HG02763 (cell line): ENCODE measurements at regions not wholly inside any gene's neighbourhood (a gene's known extent, or its start where the extent isn't known, plus 50 kb on each side); places are given as distances from the start of the nearest gene placed in this dataset.

Experiments
- ATAC-seq: cut with Tn5 transposase; IDR thresholded peaks from one replicate; pipeline ENCODE4 v1.9.1; 2021; ENCODE audit warnings: mild to moderate bottlenecking, moderate library complexity; ENCODE audit not compliant: unreplicated experiment

DNA sequence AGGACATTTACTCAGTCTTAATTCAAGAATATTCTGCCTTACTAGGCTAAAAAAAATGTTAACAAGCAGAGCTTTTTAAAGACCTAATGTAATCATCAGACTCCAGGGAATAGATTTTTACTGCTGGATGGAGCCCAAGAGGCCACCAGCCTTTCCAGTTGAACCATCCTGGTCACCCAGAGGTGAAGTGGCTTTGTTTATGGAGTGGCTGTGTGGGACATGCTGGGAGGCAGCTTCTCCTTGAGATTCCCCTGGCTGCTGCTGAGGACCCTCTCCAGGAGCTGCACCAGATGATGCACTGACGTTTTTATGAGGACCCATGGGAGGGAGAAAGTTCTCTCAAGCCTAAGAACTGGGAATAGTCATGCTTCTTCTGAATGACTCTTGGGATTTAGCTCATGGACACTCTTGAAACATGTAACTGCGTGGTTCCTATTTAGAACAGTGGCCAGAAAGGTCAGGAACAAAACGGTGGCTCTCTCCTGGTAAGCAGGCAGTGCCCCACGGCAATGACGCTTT, 205.9 kb upstream of the MIR17HG start:
- ATAC-seq: no peak

DNA sequence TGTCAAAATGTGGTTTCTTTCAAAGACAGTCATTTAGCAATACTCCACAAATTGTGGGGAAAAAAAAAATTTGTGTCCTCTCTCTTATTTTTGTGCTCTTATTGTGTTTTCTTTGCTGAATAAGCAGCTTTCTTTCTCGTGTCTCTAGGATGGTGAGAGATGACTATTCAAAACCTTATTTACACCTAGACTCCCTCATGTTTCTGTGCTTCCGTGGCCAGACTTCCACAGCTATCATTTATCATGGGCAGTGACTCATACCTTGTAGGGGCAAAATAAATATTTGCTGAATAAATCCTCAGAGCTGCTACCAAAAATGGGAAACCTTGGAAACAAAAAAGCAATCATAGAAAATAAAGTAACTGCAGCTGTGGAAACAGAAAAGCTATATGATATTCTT, 204.9 kb upstream of the MIR17HG start:
- ATAC-seq: no peak

DNA sequence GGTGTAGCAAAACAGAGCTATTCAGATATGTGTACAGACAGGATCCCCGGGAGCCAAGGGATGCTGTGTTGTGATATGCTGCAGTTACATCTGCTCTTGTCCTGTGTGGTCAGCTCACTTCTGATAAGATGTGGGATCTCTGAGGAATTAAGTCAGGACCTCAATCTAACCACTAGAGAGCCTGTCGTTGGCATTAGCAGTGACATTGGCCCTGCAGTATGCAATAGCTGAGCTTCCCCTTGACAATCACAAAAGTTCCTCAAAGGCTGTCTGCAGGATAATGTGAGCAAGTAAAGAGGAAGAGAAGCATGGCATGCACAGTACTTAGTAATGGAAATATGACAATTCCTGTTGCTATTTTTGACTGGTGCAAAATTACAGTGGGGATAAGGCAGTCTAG, 203.4 kb upstream of the MIR17HG start:
- ATAC-seq: no peak

DNA sequence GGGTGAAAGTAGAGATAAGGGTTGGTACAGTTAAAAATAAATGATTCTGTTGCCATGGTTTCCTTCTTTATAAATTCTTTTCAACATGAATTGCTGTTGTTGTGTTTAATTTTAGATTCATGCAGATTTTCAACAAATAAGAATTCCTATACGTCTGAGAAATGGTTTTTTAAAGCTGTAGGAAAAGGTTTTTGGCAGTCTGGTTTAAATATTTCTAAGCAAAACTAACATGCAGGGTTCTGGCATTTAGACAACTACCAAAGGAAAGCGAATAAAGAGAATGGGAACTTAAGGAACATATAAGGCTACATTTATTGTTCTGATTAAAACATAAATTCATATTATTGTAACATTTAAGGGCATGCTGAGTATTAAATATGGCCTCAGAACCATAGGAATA, 203.0 kb upstream of the MIR17HG start:
- ATAC-seq: no peak

DNA sequence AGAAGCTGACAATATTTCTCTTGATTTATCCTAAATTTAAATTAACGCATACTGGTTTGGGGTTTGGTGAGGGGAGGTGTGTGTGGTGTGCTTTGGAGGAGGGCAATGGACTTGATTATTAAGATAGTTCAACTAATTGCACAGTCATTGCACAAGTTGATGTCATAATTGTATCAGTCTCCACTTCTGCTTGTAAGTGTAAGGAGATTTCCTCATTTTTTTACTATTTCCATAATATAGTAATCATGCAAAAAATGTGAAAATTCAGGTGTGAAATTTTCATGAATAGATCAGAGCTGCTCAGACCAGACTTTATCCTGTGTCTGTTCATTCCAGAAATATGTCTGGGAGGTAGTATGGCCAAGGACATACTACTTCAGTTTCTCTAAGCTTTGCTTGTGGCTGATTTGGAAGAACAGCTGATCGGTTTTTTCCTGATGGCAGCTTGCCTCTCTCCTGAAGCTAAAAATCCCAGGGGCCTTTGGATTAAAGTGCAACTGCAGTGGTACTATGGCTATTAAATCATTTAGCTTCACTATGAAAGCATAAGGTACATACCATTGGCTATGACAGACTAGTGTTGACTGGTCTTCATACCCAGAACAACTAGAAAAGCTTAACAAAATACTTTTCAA, 201.8 kb upstream of the MIR17HG start:
- ATAC-seq: no peak

- ATAC-seq: no peak
Observed at GRCh38 chr13:91146601-91147000, 200.9 kb upstream of the MIR17HG start.

- ATAC-seq: no peak
Observed at GRCh38 chr13:91148098-91148497, 199.4 kb upstream of the MIR17HG start.

GRCh38 chr13:91151921-91152320, 195.6 kb upstream of the MIR17HG start:
- ATAC-seq: no peak

- ATAC-seq: no peak
Observed at GRCh38 chr13:91153372-91153771, 194.1 kb upstream of the MIR17HG start.

DNA sequence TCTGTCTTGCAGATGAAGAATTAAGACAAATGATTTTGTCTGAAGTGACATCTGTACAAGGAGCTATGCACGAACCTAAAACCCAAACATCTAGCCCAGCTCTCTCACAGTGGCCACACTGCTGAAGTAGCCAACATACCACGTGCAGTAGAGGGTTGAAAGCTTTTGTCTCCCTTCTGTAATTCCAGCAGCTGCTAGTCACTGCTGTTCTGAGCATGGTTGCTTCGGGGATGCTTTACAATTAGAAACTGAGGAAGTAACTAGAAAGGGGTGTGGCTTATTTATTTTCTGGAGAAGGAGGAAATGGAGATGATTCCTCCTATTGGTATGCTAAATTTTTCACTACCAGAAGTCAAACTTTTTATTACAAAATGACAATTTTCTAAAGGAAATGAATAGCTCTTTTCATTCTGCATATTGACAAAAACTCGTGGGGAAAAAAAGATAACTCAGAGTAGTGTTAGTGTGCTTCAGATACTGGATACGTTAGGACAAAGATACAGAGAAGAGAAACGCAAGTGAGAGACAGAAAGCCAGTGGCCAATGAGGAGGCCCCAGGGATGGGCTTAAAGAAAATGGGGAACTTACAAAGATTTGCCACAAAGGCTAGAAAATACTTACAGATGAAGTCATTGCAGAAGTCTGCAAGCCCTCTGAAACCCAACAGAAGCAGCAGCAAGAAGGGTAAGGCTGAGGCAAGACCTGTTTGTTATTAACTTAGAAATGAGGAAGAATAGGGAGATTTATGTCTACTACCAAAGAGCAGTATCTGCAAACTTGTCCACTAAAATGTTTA, 192.7 kb upstream of the MIR17HG start:
- peak; percentile 73 for ATAC-seq

DNA sequence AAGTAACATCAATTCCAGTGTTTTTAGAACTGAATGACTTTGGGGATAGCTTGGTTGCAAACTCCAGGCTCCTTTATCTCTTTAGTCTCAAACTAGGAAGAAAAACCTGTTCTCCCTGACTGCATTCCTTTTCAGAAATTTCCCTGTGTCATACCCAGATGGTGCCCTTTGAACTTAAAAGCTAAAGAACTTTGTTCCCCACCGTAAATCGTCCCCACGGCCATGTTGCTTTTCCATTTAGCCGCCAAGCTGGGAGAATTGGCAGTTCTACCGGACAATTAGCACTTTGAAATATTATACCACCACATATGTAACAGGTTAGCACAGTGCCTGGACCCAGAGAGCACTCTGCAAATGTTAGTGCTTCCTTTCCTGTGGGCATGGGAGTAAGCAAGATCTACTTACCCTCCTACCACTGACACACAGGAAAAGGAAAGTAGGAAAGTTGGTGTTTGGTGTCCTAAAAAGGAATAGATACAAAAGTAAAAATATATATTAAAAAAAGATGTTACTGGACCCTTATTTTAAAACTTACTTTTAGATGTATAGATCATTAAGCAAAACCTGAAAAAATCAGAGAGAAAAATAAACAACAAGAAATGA, 191.9 kb upstream of the MIR17HG start:
- no peak for ATAC-seq

GRCh38 chr13:91157273-91158016, 190.0 kb upstream of the MIR17HG start:
- ATAC-seq: no peak

GRCh38 chr13:91158017-91158395, 189.5 kb upstream of the MIR17HG start:
- ATAC-seq: no peak

- ATAC-seq: no peak
Observed at GRCh38 chr13:91162180-91162579, 185.3 kb upstream of the MIR17HG start.

DNA sequence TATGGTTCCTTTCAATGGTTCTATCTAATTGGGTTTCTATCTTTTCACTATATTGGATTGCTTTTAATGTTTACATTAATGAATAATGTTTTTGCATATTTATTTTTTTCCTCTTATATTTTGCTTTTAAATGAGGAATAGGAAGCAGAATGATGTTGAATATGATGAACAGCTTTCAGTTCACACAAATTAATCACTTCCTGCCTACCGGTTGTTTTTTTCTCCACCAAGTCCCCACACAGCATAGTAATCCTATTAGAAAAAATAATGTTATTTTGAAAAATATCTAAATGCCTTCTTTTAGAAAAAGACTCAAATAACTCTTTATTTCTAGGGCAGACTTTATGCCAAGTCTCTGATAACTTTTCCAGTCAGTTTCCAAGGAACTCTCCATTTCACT, 184.9 kb upstream of the MIR17HG start:
- no peak for ATAC-seq

DNA sequence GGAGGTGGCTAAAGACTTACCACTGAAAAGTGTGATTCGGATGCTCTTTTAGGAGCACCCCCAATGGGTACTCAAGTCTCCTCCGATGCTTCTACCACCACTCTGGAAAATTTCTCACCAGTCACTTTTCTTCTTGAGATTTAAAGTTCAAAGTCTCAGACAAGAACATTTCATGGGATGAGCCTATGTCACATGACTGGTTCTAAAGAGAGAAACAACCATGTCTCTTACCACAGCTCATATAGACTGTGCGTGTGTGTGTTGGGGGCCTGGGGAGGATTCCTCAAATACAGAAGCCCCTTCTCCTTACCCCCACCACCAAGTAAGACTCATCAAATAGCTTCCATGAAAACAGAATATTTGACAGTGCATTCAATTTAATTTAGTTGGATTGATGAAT, 181.7 kb upstream of the MIR17HG start:
- no peak for ATAC-seq

DNA sequence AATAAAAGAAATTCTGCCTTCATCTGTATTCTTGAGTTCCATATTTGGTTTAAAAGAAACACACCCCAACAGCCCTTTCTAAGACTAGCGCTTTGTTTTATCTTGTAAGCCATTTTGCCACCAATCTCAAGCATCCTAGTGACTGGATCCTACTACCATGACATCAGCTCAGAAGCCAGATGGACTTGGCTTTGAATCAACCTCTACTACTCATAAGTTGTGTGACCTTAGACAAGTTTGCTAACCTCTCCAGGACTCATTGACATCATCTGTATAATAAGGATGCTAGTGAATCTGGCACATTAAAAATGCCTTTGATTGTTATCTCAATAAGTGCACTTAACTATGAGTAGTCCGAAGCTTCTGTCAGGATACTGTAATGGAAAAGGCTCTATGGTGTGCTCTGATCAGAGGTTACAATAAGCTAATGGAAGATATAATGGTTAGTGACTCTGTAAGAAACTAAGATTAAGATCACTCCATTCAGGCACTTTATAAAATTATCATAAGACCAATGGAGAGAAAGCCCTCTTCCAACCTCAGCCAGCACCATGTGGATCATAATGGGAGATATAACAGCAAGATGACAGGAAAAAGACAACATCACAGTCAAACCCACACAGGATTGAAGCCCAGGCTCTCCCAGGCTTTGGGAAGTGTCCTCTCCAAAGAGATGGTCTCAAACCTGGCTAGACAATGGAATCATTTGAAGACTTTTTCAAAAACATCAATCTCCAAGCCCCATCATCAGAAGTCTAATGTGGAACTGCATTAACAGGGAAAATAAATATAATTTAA, 180.6 kb upstream of the MIR17HG start:
- ATAC-seq: no peak

- no peak for ATAC-seq
Observed at GRCh38 chr13:91167706-91168385, 179.6 kb upstream of the MIR17HG start.

- no peak for ATAC-seq
Observed at GRCh38 chr13:91168386-91168711, 179.1 kb upstream of the MIR17HG start.
